OCI-LY3 (cell line): ENCODE measurements at regions not wholly inside any gene's neighbourhood (a gene's known extent, or its start where the extent isn't known, plus 50 kb on each side); places are given as distances from the start of the nearest gene placed in this dataset.

Experiments used
- EZH2phosphoT487 ChIP-seq: fragments of 200-600 bp; shearing (Covaris generic); IDR thresholded peaks from 2 replicates; pipeline ENCODE4 v1.6.1; 2018; ENCODE audit warnings: antibody characterized with exemption, mixed run types, low read depth
- TF ChIP-seq, protein P1 (sequence below): fragments of 200-600, 300-600 bp; sonication (generic); IDR thresholded peaks from 2 replicates; pipeline ENCODE4 v1.5.1; 2014; ENCODE audit warnings: antibody characterized with exemption, low read length, low read depth

DNA sequence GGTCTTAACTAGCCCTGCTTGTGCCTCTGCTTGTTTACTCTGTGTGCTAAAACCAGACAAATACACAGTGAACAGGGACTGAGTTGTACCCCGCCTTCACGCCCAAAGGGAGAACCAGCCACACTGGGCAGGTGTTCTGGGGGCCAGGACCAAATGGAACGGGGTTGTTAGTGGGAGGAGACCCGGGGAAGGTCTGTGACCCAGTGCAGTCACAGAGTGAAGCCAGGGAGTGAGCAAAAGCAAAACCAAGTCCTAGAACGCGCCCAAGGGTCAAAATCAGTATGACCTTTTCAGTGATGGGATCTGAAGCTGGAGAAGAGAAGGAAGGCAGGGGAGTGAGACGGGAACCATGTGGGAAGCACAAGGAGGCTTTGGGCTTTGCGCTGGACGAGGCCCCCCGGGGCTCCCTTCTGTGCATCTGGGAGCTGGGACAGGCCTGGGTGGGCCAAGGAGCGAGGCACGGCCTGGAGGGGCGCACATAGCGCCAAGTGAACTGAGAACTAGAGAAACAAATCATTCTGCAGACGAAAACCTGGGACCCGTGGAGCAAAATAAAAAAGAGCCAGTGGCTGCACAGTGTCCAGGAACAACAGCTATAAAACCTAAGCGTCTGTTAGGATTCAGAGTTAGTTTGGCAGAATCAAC, 78.3 kb upstream of the ALDH1A3 start:
- TF ChIP-seq, protein P1, sequence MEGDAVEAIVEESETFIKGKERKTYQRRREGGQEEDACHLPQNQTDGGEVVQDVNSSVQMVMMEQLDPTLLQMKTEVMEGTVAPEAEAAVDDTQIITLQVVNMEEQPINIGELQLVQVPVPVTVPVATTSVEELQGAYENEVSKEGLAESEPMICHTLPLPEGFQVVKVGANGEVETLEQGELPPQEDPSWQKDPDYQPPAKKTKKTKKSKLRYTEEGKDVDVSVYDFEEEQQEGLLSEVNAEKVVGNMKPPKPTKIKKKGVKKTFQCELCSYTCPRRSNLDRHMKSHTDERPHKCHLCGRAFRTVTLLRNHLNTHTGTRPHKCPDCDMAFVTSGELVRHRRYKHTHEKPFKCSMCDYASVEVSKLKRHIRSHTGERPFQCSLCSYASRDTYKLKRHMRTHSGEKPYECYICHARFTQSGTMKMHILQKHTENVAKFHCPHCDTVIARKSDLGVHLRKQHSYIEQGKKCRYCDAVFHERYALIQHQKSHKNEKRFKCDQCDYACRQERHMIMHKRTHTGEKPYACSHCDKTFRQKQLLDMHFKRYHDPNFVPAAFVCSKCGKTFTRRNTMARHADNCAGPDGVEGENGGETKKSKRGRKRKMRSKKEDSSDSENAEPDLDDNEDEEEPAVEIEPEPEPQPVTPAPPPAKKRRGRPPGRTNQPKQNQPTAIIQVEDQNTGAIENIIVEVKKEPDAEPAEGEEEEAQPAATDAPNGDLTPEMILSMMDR, result no peak
- no peak for TF ChIP-seq EZH2phosphoT487
